Esophagus squamous epithelium (tissue), 4 donors: ENCODE measurements at regions not wholly inside any gene's neighbourhood (a gene's known extent, or its start where the extent isn't known, plus 50 kb on each side); places are given as distances from the start of the nearest gene placed in this dataset.

Source experiments
- POLR2A ChIP-seq, 4 donors: fragments of 450-650 bp; IDR thresholded peaks; one replicate each; pipeline ENCODE4 v1.6.1; 2017; ENCODE audit warnings: antibody characterized with exemption in 4 of 4, mild to moderate bottlenecking in 4 of 4, moderate library complexity in 3 of 4
- TF ChIP-seq, protein P1 (sequence below), 6 experiments: fragments of 450-650 bp in 4 of 6; fragments of 200-600 bp in 2 of 6; sonication (generic) in 2 of 6; IDR thresholded peaks; one replicate each; pipeline ENCODE4 v1.5.1; 2016 to 2019; ENCODE audit warnings: antibody characterized with exemption in 6 of 6, mild to moderate bottlenecking in 4 of 6, moderate library complexity in 4 of 6

DNA sequence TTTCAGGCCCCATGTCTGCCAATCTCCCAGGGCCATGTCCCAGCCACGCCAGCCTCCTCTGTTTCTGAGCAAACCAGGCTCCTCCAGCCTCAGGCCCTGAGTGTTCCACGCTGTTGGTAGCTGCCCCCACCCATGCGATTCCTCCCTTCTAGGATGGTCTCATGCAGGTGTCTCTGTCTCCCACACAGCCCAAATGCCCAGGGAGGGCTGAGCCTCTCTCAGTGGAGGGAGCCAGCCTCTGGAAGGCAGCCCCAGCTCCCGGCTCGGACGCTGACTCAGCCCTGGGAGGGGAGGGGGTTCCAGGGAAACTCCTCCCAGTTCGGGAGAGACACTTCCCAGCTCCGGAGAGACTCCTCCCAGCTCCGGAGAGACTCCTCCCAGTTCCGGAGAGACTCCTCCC is 122.9 kb upstream of the AFDN start:
- TF ChIP-seq, protein P1, sequence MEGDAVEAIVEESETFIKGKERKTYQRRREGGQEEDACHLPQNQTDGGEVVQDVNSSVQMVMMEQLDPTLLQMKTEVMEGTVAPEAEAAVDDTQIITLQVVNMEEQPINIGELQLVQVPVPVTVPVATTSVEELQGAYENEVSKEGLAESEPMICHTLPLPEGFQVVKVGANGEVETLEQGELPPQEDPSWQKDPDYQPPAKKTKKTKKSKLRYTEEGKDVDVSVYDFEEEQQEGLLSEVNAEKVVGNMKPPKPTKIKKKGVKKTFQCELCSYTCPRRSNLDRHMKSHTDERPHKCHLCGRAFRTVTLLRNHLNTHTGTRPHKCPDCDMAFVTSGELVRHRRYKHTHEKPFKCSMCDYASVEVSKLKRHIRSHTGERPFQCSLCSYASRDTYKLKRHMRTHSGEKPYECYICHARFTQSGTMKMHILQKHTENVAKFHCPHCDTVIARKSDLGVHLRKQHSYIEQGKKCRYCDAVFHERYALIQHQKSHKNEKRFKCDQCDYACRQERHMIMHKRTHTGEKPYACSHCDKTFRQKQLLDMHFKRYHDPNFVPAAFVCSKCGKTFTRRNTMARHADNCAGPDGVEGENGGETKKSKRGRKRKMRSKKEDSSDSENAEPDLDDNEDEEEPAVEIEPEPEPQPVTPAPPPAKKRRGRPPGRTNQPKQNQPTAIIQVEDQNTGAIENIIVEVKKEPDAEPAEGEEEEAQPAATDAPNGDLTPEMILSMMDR (IDR thresholded peaks at IDR 0.05) = no peak
- no peak for TF ChIP-seq POLR2A (IDR thresholded peaks at IDR 0.05)
